Panc1 (cell line): ENCODE measurements at regions not wholly inside any gene's neighbourhood (a gene's known extent, or its start where the extent isn't known, plus 50 kb on each side); places are given as distances from the start of the nearest gene placed in this dataset.

Experiments used
- ATAC-seq: fragments of 200-7000 bp; cut with Tn5 transposase; 2 replicates; pipeline ENCODE4 v1.9.1; 2020; ENCODE audit warnings: mild to moderate bottlenecking, moderate library complexity
- BruUV-seq: library from RNA; stranded (reverse); fragments of 400-500 nt; replicated peaks from 2 replicates; lab custom pipeline; 2021; lab: Mats Ljungman, UMichigan
- CTCF ChIA-PET: fragments of 300-600 bp; sonication (Branson Sonifier 250); formaldehyde crosslinking; loops from one replicate; lab custom pipeline; 2022; ENCODE audit warnings: antibody characterized with exemption; lab: Charles Lee
- POLR2A ChIA-PET: fragments of 300-600 bp; sonication (Branson Sonifier 250); formaldehyde crosslinking; loops from one replicate; lab custom pipeline; 2022; ENCODE audit warnings: antibody characterized with exemption; lab: Charles Lee
- DNase-seq: peaks from one replicate; pipeline ENCODE4 v3.0.0-alpha.2; 2010; ENCODE audit warnings: low read depth, low spot score
- H3K27ac ChIP-seq: 2 replicates; pipeline ENCODE4 v1.5.1; 2011; ENCODE audit warnings: mild to moderate bottlenecking, low read length, inconsistent platforms
- H3K27me3 ChIP-seq: fragments of 200-500 bp; sonication (Bioruptor generic); 2 replicates; pipeline ENCODE4 v1.6.0; 2014; ENCODE audit warnings: low read length, inconsistent platforms; ENCODE audit not compliant: control insufficient read depth, insufficient read depth
- H3K36me3 ChIP-seq: fragments of 200-500 bp; sonication (Bioruptor generic); 2 replicates; pipeline ENCODE4 v1.5.1; 2014; ENCODE audit warnings: inconsistent platforms, mild to moderate bottlenecking, low read length, moderate library complexity; ENCODE audit not compliant: control insufficient read depth, insufficient read depth
- H3K4me1 ChIP-seq: 2 replicates; pipeline ENCODE4 v1.5.1; 2011; ENCODE audit warnings: inconsistent platforms, mild to moderate bottlenecking, low read length, moderate library complexity; ENCODE audit not compliant: control insufficient read depth, insufficient read depth
- H3K4me3 ChIP-seq, 2 experiments: 2 replicates each; pipeline ENCODE4 v1.5.1; 2011 to 2012; ENCODE audit warnings: low read depth in 2 of 2, low read length in 2 of 2, mild to moderate bottlenecking in 2 of 2, inconsistent platforms in 1 of 2, moderate library complexity in 1 of 2
- H3K9me3 ChIP-seq: fragments of 200-500 bp; sonication (Bioruptor generic); 2 replicates; pipeline ENCODE4 v1.5.1; 2014; ENCODE audit warnings: low read depth, mild to moderate bottlenecking, inconsistent platforms, low read length, moderate library complexity; ENCODE audit not compliant: control insufficient read depth, insufficient read depth
- CTCF ChIP-seq: fragments of 450-650 bp; IDR thresholded peaks from 2 replicates; pipeline ENCODE4 v1.5.1; 2017; ENCODE audit warnings: mild to moderate bottlenecking
- POLR2AphosphoS5 ChIP-seq: IDR thresholded peaks from 2 replicates; pipeline ENCODE4 v1.6.1; 2012; ENCODE audit warnings: mild to moderate bottlenecking, low read depth, low read length, moderate library complexity
- REST ChIP-seq, 2 experiments: IDR thresholded peaks; 2 replicates each; pipeline ENCODE4 v1.6.1; 2011 to 2012; ENCODE audit warnings: low read depth in 2 of 2, control low read depth in 1 of 2, low read length in 1 of 2, mild to moderate bottlenecking in 1 of 2, moderate library complexity in 1 of 2; ENCODE audit not compliant: insufficient read depth in 1 of 2
- SIN3A ChIP-seq: IDR thresholded peaks from 2 replicates; pipeline ENCODE4 v1.6.1; 2012; ENCODE audit warnings: low read depth, mild to moderate bottlenecking, low read length, moderate library complexity, borderline replicate concordance; ENCODE audit not compliant: insufficient read depth
- TCF7L2 ChIP-seq: IDR thresholded peaks from 2 replicates; pipeline ENCODE4 v1.6.1; 2011; ENCODE audit warnings: mild to moderate bottlenecking, low read depth, low read length, inconsistent platforms
- in situ Hi-C: cut with HindIII; loops from 2 replicates; pipeline ENCODE4 v1.10.0; 2016; ENCODE audit warnings: low sequenced_read_pairs, low pct_unique_long_range_greater_than_20kb
- intact Hi-C: fragments of 100-400 bp; cut with micrococcal nuclease; formaldehyde crosslinking; loops from one replicate; pipeline ENCODE4 v1.10.0; 2022; ENCODE audit not compliant: unreplicated experiment

- H3K9me3 ChIP-seq, result no peaks in the 10 kb centered on the region
- no peaks in the 10 kb centered on the region for H3K36me3 ChIP-seq
- TF ChIP-seq POLR2AphosphoS5, result no peak
- no peak for TF ChIP-seq REST (IDR thresholded peaks at IDR 0.05; ENCODE audit: insufficient read depth in 1 of 2, low read depth in 2 of 2, low read length in 1 of 2)
- TF ChIP-seq SIN3A, result no peak
- no peak for TF ChIP-seq TCF7L2
- TF ChIP-seq CTCF, result no peak
- no peak overlapping the region for H3K4me3 ChIP-seq
- ChIA-PET POLR2A (no interaction called here), CTCF (no interaction called here)
- H3K4me1 ChIP-seq, result no peaks in the 10 kb centered on the region
- H3K27me3 ChIP-seq, result no peaks in the 10 kb centered on the region
- no peak overlapping the region for H3K27ac ChIP-seq
- in situ Hi-C loops, result no loop called here
- no peak for ATAC-seq
- intact Hi-C loops, result no loop called here
- DNase-seq, result no peak
- BruUV-seq, result no TSS peak
These were observed 176.1 kb upstream of the OPRM1 start for GRCh38 chr6:153862927-153863326.

DNA sequence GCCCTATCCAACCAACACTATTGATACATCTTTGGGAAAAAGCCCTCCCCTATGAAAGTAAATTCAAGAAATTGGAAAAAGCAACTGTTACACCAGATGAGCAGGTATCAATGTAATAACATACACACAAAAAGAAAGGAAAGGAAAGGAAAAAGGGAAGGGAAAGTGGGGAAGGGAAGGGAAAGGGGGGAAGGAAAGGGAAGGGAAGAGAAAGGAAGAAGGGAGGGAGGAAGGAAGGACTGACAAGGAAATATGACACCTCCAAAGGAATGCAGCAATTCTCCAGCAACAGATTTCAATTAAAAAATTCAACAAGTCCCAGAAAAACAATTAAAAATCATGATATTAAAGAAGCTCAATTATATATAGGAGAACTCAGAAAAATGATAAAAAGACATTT is 176.9 kb upstream of the OPRM1 start:
- Histone ChIP-seq H3K9me3 (no peaks in the 10 kb centered on the region), H3K36me3 (no peaks in the 10 kb centered on the region), H3K27me3 (no peaks in the 10 kb centered on the region), H3K4me3 (no peak overlapping the region), H3K27ac (no peak overlapping the region), H3K4me1 (no peaks in the 10 kb centered on the region)
- DNase-seq (no peak), ATAC-seq (no peak)
- intact Hi-C loops (no loop called here), in situ Hi-C loops (no loop called here)
- ChIA-PET CTCF (no interaction called here), POLR2A (no interaction called here)
- TF ChIP-seq POLR2AphosphoS5, result no peak
- no peak for TF ChIP-seq SIN3A
- TF ChIP-seq REST (IDR thresholded peaks at IDR 0.05; ENCODE audit: insufficient read depth in 1 of 2, low read depth in 2 of 2, low read length in 1 of 2), result no peak
- TF ChIP-seq TCF7L2, result no peak
- BruUV-seq, result no TSS peak
